ENCODE measurements at regions not wholly inside any gene's neighbourhood (a gene's known extent, or its start where the extent isn't known, plus 50 kb on each side); places are given as distances from the start of the nearest gene placed in this dataset.

DNA sequence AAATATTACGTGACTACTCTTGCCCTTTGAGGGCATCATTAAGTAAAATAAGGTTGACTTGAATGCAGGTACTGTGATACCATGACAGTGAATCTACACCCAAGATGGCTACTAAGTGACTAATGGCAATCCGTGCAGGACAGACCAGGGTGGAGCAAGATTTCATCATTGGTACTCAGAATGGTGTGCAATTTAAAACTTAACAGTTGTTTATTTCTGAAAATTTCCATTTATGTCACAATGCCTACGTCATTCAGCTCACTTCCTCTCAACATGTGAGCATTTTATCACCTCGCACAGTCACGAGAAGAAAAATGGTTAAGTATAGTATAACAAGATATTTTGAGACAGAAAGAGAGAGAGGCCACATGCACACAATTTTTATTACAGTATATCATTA is 50.3 kb upstream of the MET start:
- WGBS, 2 experiments (ENCODE audit: extremely low coverage in 1 of 2, insufficient coverage in 1 of 2, insufficient read length in 1 of 2, insufficient replicate concordance in 2 of 2, low coverage in 1 of 2, low lambda C conversion rate in 2 of 2, missing lambda C conversion rate in 1 of 2) = 89% methylated on average over 5 of the region's 5 CpGs; no CpG with 5 or more reads in 1 of the 2 experiments
- Histone ChIP-seq H3K79me1 (ENCODE audit: low read depth, low read length) (no peaks in the 10 kb centered on the region), H3K4me3 (ENCODE audit: extremely low read depth in 1 of 4, insufficient read depth in 2 of 4, low read depth in 3 of 4, low read length in 4 of 4) (no peak overlapping the region), H3K14ac (ENCODE audit: insufficient read length) (no peak overlapping the region), H2BK20ac (ENCODE audit: low read length) (no peak overlapping the region), H2BK5ac (ENCODE audit: low read depth, low read length) (no peak overlapping the region), H3K79me2 (ENCODE audit: control insufficient read depth in 1 of 2, insufficient read depth in 2 of 2, low read length in 2 of 2) (no peaks in the 10 kb centered on the region), H3K18ac (ENCODE audit: extremely low read depth, low read length) (no peak overlapping the region), H3K9me3 (ENCODE audit: insufficient read depth in 2 of 2, low read depth in 1 of 2, low read length in 1 of 2) (peaks cover 3 to 5% of the 10 kb centered on the region in 2 experiments; a peak in 2 of 4 replicates), H2BK120ac (replicated peaks; ENCODE audit: low read depth, low read length) (no peak overlapping the region), H2BK15ac (ENCODE audit: low read length) (no peak overlapping the region), H3K36me3 (ENCODE audit: control insufficient read depth in 2 of 4, insufficient read depth in 4 of 4, low read length in 3 of 4) (no peaks in the 10 kb centered on the region; a peak in 1 of 8 replicates), H3K27ac (ENCODE audit: low read depth, low read length) (no peak overlapping the region), H4K91ac (replicated peaks; ENCODE audit: insufficient read length, low read length) (no peak overlapping the region), H4K20me1 (replicated peaks in 1 of 2; ENCODE audit: control insufficient read depth in 1 of 2, insufficient read depth in 2 of 2, low read length in 2 of 2) (no peaks in the 10 kb centered on the region), H4K8ac (ENCODE audit: extremely low read depth, insufficient read depth, low read length) (no peak overlapping the region), H2AFZ (ENCODE audit: low read length) (no peak overlapping the region), H3K23ac (ENCODE audit: insufficient read length) (no peak overlapping the region), H3K27me3 (replicated peaks in 1 of 4; ENCODE audit: control insufficient read depth in 3 of 4, extremely low read depth in 1 of 4, insufficient read depth in 3 of 4, low read length in 3 of 4) (no peaks in the 10 kb centered on the region), H2AK5ac (ENCODE audit: low read depth, low read length) (no peak overlapping the region), H3K4me2 (ENCODE audit: insufficient read depth in 1 of 2, low read depth in 2 of 2, low read length in 2 of 2) (no peak overlapping the region), H2BK12ac (ENCODE audit: low read depth, low read length) (no peak overlapping the region), H3K23me2 (ENCODE audit: low read depth, low read length) (no peaks in the 10 kb centered on the region), H3K56ac (replicated peaks; ENCODE audit: insufficient read length, low read depth, low read length) (no peak overlapping the region), H3K4ac (replicated peaks; ENCODE audit: insufficient read length, low read depth, low read length) (no peak overlapping the region), H3K9ac (replicated peaks in 1 of 4; ENCODE audit: extremely low read depth in 1 of 4, low read depth in 3 of 4, low read length in 3 of 4) (no peak overlapping the region), H3K4me1 (replicated peaks in 1 of 4; ENCODE audit: control insufficient read depth in 3 of 4, insufficient read depth in 4 of 4, low read length in 3 of 4) (peaks cover under 1 to 4% (median under 1%) of the 10 kb centered on the region in 4 experiments; a peak in 4 of 7 replicates), H4K5ac (ENCODE audit: insufficient read length, low read depth, low read length) (no peak overlapping the region)
- FAIRE-seq (no peak), DNase-seq (ENCODE audit: low read depth in 1 of 2, low spot score in 2 of 2) (no peak)
- ChIA-PET POLR2A (ENCODE audit: partially characterized antibody) (no interaction called here), CTCF (ENCODE audit: partially characterized antibody) (interaction anchor here (0.7 kb wide), 1 partner anchor 372 kb away, joined by 3 read pairs; no protein-coding TSS in a partner anchor)
- TF ChIP-seq KDM5A (IDR thresholded peaks at IDR 0.05; ENCODE audit: low read length) = no peak

Measured in H1 (cell line).